Activated B cell treated with CpG ODN at 0.5 μM for 24 hours (primary cell): ENCODE measurements at regions not wholly inside any gene's neighbourhood (a gene's known extent, or its start where the extent isn't known, plus 50 kb on each side); places are given as distances from the start of the nearest gene placed in this dataset.
A peak's percentile ranks its signal among the peaks of the same experiment; 100 is the strongest.

Source experiments
- ATAC-seq: fragments of 200-7000 bp; cut with Tn5 transposase; one replicate; pipeline ENCODE4 v1.10.0; 2021; ENCODE audit warnings: low read depth, mild to moderate bottlenecking, moderate library complexity
- CTCF ChIA-PET: fragments of 350-600 bp; sonication (Branson Sonifier 250); formaldehyde crosslinking; loops from one replicate; lab custom pipeline; 2021; ENCODE audit warnings: antibody characterized with exemption; lab: Charles Lee
- POLR2A ChIA-PET: fragments of 350-600 bp; sonication (Branson Sonifier 250); formaldehyde crosslinking; loops from one replicate; lab custom pipeline; 2021; ENCODE audit warnings: antibody characterized with exemption; lab: Charles Lee
- DNase-seq: peaks from one replicate; pipeline ENCODE4 v3.0.0; 2022
- H3K27ac Mint-ChIP-seq: one replicate; pipeline ENCODE4 v1.8.0; 2020; ENCODE audit warnings: mixed read lengths
- H3K27me3 Mint-ChIP-seq: one replicate; pipeline ENCODE4 v1.8.0; 2021; ENCODE audit warnings: mixed read lengths
- H3K36me3 Mint-ChIP-seq: one replicate; pipeline ENCODE4 v1.8.0; 2021; ENCODE audit warnings: low read depth, mixed read lengths
- H3K4me1 Mint-ChIP-seq: one replicate; pipeline ENCODE4 v1.8.0; 2021; ENCODE audit warnings: mixed read lengths
- H3K4me3 Mint-ChIP-seq: one replicate; pipeline ENCODE4 v1.8.0; 2020; ENCODE audit warnings: mild to moderate bottlenecking, mixed read lengths
- H3K9me3 Mint-ChIP-seq: one replicate; pipeline ENCODE4 v1.8.0; 2020; ENCODE audit warnings: mixed read lengths
- intact Hi-C: fragments of 100-400 bp; cut with micrococcal nuclease; formaldehyde crosslinking; loops from one replicate; pipeline ENCODE4 v1.15.1; 2024
- TF ChIP-seq, protein P1 (sequence below): fragments of 200-600 bp; IDR thresholded peaks from one replicate; pipeline ENCODE4 v1.8.0; 2022; ENCODE audit warnings: antibody characterized with exemption, mild to moderate bottlenecking

DNA sequence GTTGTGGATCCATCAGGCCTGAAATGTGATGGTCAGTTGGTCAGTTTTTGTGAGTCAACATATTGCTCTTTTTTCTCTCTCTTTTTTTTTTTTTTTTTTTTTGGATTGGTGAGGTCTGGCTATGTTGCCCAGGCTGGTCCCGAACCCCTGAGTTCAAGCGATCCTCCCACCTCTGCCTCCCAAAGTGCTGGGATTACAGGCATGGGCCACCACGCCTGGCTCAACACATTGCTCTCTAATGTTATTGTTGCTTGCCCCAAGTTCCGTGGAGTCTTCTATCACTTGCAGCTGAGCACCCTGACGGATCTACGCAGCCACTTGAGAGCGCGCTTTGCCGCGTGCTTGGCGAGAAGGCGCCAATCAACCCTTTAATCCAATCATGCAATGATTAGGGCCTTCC, 69.5 kb upstream of the DIO3 start:
- ATAC-seq = no peak
- no peaks in the 10 kb centered on the region for H3K36me3 Mint-ChIP-seq
- POLR2A ChIA-PET = no interaction called here

DNA sequence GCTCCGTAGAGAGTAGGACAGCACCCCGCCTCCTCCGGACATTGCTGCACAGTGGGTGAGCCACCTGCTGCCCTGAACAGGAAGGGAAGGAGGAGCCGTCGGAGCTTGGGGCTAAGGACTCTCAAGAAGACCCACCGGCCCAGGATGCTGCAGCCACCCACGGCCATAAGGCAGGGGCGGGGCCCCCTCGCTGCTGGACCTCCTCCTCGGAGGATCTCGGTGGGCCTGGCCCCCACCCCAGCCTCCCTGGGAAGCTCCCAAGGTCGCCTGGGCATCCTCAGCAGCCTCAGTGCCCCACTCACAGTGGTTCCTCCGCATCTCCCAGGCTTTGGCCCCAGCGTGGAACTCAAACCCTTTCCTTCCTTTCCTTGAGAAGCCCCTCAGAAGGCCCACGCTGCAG, 68.6 kb upstream of the DIO3 start:
- H3K9me3 Mint-ChIP-seq = peaks cover 7% of the 10 kb centered on the region
- peaks cover 13% of the 10 kb centered on the region for H3K27me3 Mint-ChIP-seq
- H3K36me3 Mint-ChIP-seq = no peaks in the 10 kb centered on the region
- H3K4me1 Mint-ChIP-seq = no peaks in the 10 kb centered on the region
- intact Hi-C loops = no loop called here
- H3K4me3 Mint-ChIP-seq = no peak overlapping the region
- ATAC-seq = no peak
- no peak overlapping the region for H3K27ac Mint-ChIP-seq
- no peak for DNase-seq
- POLR2A ChIA-PET = no interaction called here
- CTCF ChIA-PET = no interaction called here
- TF ChIP-seq, protein P1, sequence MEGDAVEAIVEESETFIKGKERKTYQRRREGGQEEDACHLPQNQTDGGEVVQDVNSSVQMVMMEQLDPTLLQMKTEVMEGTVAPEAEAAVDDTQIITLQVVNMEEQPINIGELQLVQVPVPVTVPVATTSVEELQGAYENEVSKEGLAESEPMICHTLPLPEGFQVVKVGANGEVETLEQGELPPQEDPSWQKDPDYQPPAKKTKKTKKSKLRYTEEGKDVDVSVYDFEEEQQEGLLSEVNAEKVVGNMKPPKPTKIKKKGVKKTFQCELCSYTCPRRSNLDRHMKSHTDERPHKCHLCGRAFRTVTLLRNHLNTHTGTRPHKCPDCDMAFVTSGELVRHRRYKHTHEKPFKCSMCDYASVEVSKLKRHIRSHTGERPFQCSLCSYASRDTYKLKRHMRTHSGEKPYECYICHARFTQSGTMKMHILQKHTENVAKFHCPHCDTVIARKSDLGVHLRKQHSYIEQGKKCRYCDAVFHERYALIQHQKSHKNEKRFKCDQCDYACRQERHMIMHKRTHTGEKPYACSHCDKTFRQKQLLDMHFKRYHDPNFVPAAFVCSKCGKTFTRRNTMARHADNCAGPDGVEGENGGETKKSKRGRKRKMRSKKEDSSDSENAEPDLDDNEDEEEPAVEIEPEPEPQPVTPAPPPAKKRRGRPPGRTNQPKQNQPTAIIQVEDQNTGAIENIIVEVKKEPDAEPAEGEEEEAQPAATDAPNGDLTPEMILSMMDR = no peak

More for the DNA sequence above, 69.5 kb upstream of the DIO3 start:
- DNase-seq = no peak
- H3K9me3 Mint-ChIP-seq = peaks cover 9% of the 10 kb centered on the region
- intact Hi-C loops = no loop called here
- CTCF ChIA-PET = no interaction called here
- TF ChIP-seq, protein P1 = no peak
- peaks cover 10% of the 10 kb centered on the region for H3K27me3 Mint-ChIP-seq
- no peaks in the 10 kb centered on the region for H3K4me1 Mint-ChIP-seq
- H3K4me3 Mint-ChIP-seq = no peak overlapping the region
- no peak overlapping the region for H3K27ac Mint-ChIP-seq

DNA sequence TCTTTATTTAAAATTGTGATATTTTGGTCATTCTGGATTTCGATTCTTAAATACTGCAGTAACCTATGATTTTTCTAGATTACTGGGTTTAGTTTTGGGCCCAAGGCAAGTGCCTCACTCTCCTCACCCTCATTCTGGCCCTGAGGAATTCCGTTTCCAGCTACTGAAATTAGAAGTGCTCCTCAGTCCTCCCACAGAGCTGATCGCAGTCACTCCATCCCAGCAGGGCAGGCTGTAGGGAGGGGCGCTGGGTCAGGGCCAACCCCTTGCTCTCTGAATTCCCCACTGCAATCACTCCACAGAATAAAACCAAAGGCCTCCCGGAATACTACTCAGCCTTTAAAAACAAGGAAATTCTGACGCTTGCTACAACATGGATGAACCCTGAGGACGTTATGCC, 66.5 kb upstream of the DIO3 start:
- ChIA-PET POLR2A (no interaction called here), CTCF (no interaction called here)
- Mint-ChIP-seq H3K4me1 (no peaks in the 10 kb centered on the region), H3K4me3 (no peak overlapping the region), H3K9me3 (no peaks in the 10 kb centered on the region), H3K27me3 (peaks cover 13% of the 10 kb centered on the region), H3K27ac (no peak overlapping the region), H3K36me3 (no peaks in the 10 kb centered on the region)
- TF ChIP-seq, protein P1 = no peak
- DNase-seq = no peak
- ATAC-seq = no peak
- intact Hi-C loops = no loop called here

DNA sequence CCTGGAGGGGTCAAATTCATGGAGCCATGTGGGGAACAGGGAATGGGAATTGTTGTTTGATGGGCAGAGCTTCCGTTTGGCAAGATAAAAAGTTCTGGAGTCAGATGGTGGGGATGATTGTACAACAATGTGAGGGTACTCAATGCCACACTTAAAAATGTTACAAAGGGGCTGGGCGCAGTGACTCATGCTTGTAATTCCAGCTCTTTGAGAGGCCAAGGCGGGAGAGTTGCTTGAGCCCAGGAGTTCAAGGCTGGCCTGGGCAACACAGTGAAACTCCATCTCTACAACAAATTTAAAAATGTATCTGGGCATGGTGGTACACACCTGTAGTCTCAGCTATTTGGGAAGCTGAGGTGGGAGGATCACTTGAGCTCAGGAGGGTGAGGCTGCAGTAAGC, 66.0 kb upstream of the DIO3 start:
- Mint-ChIP-seq H3K27ac (no peak overlapping the region), H3K9me3 (no peaks in the 10 kb centered on the region), H3K36me3 (no peaks in the 10 kb centered on the region), H3K27me3 (peaks cover 12% of the 10 kb centered on the region), H3K4me3 (no peak overlapping the region), H3K4me1 (no peaks in the 10 kb centered on the region)
- TF ChIP-seq, protein P1 = no peak
- intact Hi-C loops = no loop called here
- ChIA-PET POLR2A (no interaction called here), CTCF (no interaction called here)
- DNase-seq (no peak), ATAC-seq (no peak)

DNA sequence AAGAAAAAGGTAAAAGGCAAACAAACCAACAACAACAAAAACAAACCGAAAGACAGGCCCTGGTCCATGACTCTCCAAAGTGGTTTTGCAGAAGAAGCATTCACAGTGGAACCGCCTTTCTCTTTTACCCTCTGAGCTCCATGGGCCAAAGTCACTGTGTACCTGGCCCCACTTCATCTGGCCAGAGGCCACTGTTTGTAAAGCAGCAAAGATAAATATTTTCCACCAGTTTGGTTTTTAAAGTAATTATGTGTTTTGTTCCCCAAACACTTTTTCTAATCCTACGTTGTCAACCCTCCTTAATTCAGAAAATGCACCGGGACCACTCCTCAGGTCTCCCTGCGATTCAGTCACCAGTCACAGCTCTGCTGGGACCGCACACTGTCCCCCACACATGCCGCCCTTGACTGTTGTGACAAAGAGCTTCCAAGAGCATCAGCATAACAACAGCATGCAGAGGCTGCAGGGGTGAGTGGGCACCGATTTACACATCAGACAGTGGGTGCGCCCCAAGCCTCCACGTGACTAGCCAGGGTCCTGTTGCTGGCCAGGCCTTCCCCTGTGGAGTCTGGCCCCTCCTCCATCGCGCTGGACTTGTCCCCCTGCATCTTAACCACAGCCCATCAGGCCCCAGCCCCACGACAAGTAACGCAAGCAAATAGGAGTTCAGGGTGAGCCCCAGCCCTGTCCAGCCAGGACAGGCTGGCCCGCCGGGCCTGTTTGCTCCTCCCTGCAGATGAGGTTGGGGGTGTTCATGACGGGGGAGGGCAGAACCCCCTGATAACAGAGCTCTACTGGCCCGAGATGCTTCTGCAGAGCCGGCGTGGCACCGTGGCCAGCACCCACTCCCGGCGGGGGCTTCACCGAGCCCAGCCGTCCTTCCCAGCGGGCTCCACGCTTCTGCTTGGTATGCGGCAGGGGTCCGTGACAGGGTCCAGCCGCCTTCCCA, 65.2 kb upstream of the DIO3 start:
- TF ChIP-seq, protein P1 = no peak
- DNase-seq (peak; percentile 1), ATAC-seq (no peak)
- H3K9me3 Mint-ChIP-seq = no peaks in the 10 kb centered on the region
- no peak overlapping the region for H3K27ac Mint-ChIP-seq
- H3K27me3 Mint-ChIP-seq = peaks cover 9% of the 10 kb centered on the region
- no peaks in the 10 kb centered on the region for H3K4me1 Mint-ChIP-seq
- CTCF ChIA-PET = no interaction called here
- H3K36me3 Mint-ChIP-seq = no peaks in the 10 kb centered on the region
- H3K4me3 Mint-ChIP-seq = no peak overlapping the region
- intact Hi-C loops = no loop called here
- POLR2A ChIA-PET = no interaction called here
